Stimulated activated CD4-positive, alpha-beta T cell treated with anti-CD3 and anti-CD28 coated beads, Interleukin-12 subunit alpha, Interleukin-12 subunit beta, amount 100 ng/mL, for 48 hours (primary cell): ENCODE measurements at regions not wholly inside any gene's neighbourhood (a gene's known extent, or its start where the extent isn't known, plus 50 kb on each side); places are given as distances from the start of the nearest gene placed in this dataset.

Source experiments
- DNase-seq, 3 donors: peaks; one replicate each; pipeline ENCODE4 v3.0.0-alpha.2; 2020; ENCODE audit warnings: low read depth in 2 of 3, low spot score in 1 of 3

DNA sequence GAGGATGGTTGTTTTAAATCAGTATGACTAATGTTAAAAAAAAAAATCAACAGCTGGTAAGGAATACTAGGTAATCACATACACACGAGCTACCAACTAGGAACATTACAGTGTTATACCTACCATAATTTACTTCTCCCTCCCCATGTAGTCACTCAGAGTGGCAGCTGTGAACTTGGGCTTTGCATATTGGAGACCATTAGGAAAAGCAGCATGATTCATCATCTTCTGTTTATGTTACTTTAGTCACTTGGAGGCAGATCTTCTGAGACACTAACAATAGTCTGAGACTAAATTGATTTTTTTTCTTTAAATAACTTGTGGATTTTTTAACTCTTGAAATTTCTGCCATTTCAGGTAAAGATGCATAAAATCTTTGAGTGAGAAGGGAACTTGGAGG lies 141.5 kb upstream of the NR4A3 start:
- DNase-seq: no peak

GRCh38 chr9:99681113-99681512 lies 140.6 kb upstream of the NR4A3 start:
- DNase-seq: no peak

GRCh38 chr9:99682378-99682777 lies 139.3 kb upstream of the NR4A3 start:
- DNase-seq: no peak

GRCh38 chr9:99682870-99683269 lies 138.8 kb upstream of the NR4A3 start:
- DNase-seq: no peak

- DNase-seq: no peak
These were observed 131.1 kb upstream of the NR4A3 start for GRCh38 chr9:99690573-99690972.

DNA sequence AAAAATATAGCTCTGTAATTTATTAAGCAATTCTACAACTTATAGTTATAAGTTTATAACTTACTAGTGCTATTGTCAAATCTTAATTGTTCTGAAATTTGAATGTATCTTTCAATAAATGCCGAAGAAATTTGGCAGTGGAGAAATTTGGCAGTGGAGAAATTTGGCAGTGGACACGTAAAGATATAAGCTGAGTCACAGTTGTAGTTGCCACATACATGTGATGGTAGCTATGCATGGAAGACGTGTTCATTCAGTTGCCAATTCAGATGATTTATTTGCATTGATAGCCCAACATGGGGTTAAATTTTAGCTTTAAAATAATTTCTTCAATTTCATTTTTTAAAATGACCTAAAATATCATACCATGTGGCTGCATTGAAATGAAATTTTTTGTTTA lies 127.8 kb upstream of the NR4A3 start:
- no peak for DNase-seq

- DNase-seq: no peak
These were observed 127.3 kb upstream of the NR4A3 start for GRCh38 chr9:99694393-99694792.

- no peak for DNase-seq
These were observed 122.3 kb upstream of the NR4A3 start for GRCh38 chr9:99699396-99699795.

GRCh38 chr9:99712214-99712613 lies 109.5 kb upstream of the NR4A3 start:
- DNase-seq: no peak

DNA sequence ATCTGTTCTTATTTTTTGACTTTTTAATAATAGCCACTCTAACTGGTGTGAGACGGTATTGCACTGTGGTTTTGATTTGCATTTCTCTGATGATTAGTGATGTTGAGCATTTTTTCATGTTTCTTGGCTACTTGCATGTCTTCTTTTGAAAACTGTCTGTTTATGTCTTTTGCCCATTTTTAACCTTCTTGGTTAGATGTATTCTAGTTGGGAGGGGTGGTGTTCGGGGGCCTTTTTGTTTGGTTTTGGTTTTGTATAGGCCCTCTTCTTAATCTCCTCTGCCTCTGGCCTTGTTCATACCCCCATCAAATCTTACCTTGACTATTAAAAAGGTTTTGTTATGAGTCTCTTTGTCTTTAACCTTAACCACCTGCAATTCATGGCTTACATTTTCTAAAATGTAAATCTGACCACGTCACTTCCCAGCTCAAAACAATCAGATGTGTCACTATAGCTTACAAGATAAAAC lies 107.8 kb upstream of the NR4A3 start:
- no peak for DNase-seq

- DNase-seq: no peak
These were observed 103.1 kb upstream of the NR4A3 start for GRCh38 chr9:99718631-99719030.

DNA sequence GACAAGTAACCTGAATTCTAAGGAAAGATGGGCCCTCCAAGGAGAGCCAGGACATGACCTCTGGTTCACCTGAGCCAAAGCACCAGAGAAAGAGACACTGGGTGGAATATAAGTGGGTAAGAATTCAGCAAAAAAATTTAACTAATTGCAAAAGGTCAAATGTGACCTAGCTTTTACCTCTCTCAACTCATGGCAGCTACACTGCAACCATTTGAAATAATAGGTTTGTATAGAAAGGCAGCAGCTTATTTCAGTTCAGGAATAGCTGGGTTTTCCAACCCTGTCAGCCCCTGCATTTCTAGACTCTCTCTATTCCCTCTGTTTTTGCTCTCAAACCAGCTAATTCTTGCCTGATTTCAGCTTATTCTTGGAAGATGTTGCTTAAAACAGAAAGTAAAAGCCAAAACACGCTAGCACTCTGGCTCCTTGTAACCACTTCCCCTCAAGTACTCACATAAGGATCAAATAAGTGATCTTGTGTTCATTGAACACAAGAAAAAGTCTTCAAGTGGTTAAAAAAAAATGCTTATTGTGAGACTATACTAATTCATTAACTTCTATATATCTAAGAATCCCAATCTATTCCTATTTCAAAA lies 101.1 kb upstream of the NR4A3 start:
- DNase-seq: no peak

DNA sequence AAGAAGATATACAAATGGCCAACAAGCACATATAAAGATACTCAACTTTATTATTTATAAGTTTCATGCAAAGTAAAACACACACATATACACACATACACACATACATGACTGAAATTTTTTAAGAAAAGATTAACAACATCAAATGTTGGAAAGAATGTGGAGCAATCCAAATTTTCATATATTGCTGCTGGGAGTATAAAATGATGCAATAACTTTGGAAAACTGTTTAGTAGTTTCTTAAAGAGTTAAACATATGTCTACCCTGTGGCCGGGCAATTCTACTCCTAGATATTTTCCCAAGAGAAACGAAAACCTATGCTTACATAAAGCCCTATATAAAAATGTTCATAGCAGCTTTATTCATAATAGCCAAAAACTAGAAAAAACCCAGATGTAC lies 99.8 kb upstream of the NR4A3 start:
- DNase-seq: no peak

DNA sequence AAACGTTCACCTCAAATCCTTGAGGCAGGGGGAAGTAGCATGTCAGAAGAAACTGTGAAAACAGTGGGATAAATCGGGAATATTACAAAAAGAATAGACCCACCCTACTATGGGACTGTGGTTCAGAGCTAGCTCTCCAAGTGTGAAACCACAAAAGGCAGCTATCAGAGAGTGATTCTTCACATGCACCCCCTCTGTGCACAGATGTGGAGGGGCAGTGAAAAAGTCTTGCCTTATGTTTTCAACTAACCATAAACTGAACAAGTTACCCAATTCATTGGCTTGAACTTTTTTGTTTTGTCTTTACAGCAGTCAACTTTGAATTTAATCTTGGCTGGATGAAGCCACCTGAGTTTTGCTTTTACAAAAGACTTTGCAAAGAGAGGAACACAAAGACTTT lies 98.8 kb upstream of the NR4A3 start:
- DNase-seq: no peak

DNA sequence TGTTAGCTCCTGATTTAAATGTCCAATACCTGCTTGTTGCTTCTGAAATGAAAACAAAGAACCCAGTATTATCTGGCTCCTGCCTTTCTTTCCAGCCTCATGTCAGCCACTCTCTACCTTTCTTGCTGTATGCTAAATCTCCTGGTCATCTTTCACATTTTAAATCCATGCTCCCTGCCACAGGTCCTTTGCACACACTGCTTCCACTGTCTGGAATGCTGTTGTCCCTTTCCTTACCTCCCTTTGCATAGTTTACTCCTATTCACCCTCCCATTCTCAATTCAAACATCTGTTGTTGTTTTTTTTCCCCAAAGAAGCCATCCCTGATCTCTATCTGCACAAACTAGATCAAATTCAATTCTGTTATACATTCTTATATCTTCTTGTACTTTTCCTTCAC lies 97.0 kb upstream of the NR4A3 start:
- no peak for DNase-seq

DNA sequence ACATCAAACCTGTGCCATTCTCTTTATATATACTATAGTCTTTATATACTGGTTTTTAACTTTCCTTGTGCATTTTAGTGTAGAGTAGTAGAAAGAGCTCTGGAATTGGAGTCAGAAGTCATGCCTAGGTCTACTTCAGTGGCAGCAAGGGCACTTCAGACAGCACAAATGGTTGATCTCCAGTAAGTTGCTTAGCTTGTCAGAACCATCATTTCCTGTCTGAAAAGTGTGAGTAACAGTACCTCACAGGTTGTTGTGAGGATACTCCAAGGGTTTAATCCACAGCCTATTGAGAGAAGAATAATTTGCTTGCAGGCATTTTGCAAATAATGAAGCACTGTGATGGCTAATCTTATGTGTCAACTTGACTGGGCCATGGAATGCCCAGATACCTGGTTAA lies 95.8 kb upstream of the NR4A3 start:
- DNase-seq: no peak

DNA sequence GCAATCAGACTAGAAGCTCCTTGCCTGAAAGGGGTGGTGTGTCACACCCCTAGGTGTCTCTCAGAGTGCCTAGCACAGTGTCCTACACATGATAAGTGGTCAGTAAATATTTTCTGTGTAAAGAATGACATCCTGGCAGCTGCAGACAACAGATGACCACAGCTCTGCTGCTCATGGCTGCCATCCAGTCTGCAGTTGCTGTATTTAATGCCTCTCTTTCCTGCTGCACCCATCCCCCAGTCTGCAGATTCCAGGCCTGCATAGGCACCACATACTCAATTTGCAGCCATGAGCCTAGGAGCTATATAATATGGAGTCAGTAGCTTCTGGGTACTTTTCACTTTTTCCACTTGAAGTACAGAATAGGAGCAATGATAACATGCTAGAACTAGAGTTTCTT lies 94.9 kb upstream of the NR4A3 start:
- DNase-seq: no peak

DNA sequence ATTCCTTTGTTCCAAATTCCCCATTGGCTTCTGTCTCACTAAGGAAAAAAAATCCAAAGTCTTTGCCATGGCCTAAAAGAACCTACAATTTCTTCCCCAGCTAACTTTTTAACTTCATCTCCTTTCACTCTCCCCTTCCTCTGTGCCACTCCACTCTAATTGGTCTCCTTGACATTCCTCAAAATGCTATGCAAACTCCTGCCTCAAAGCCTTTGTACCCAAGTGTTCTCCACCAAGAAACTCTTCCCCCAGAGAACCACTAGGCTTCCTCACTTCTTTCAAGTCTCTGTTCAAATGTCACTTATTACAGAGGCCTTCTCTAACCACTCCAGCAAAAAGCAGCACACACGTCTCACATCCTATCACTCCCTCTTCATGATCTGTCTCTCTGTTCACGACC lies 91.6 kb upstream of the NR4A3 start:
- DNase-seq: no peak

- no peak for DNase-seq
These were observed 89.7 kb upstream of the NR4A3 start for GRCh38 chr9:99731950-99732349.

GRCh38 chr9:99732715-99733114 lies 89.0 kb upstream of the NR4A3 start:
- DNase-seq: no peak

DNA sequence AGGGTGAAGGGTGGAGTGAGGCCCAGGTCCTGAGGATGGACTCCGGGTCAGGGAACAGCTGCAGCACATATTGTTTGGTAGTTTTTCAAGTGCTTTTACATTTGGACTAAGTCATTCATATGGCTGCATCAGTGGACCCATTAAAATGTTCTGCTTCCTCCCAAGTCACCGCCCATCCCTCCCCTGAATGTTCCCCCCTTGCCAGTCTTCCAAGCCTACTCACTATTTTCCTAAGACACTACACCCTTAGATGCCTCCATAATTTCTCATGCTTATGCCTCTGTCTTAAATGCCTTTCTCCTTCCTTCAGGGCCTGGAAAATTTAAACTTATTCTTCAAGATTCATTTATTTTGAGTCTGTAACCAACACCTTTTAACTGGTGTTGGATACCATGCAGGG lies 86.6 kb upstream of the NR4A3 start:
- no peak for DNase-seq

DNA sequence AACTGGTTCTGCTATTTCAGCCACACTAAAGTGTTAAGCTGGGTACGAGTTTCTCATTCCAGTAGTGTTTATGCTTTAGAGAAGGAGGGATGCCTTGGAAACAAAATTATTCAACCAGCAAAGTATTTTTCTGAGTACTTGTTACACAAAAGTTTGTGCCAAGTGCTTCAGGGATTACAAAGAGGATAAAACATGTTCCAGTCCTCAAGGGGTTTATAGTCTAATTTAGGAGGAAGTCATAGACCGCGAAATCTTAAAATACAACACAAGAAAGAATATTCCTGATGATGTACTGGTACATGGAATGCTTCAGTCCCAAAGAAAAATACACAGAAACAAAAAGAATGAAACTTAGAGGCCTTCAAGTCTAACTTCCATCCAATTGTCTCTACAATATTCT lies 85.4 kb upstream of the NR4A3 start:
- no peak for DNase-seq

- no peak for DNase-seq
These were observed 84.0 kb upstream of the NR4A3 start for GRCh38 chr9:99737649-99738048.

DNA sequence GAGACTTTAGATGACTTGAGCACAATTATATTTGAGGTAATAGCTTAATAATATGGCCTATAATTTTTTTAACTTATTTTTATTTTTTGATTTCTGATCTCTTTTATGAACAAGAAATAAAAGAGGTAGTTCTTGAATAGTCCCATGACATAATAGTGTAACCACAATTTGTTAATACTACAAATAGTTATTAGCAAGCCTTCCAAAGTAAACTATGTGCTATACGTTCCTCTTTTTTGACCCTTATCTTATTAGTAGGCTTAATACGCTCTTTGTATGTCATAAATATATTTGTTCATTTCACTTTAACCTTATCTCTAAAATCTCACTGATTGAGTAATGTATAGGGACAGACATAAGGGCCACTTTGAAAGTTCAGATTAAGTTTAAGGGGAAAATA lies 78.7 kb upstream of the NR4A3 start:
- no peak for DNase-seq
